LNCaP clone FGC (cell line): ENCODE measurements at regions not wholly inside any gene's neighbourhood (a gene's known extent, or its start where the extent isn't known, plus 50 kb on each side); places are given as distances from the start of the nearest gene placed in this dataset.

ENCODE experiments used
- DNase-seq: peaks from one replicate; pipeline ENCODE4 v3.0.0-alpha.2; 2011; ENCODE audit warnings: low read depth
- H3K4me3 ChIP-seq: 2 replicates; pipeline ENCODE4 v1.5.1; 2011; ENCODE audit warnings: mild to moderate bottlenecking, low read depth, low read length, control low read depth
- CTCF ChIP-seq: IDR thresholded peaks from 2 replicates; pipeline ENCODE4 v1.5.1; 2012; ENCODE audit warnings: mild to moderate bottlenecking; ENCODE audit not compliant: control insufficient read depth, insufficient read depth; ENCODE audit errors: extremely low read depth

DNA sequence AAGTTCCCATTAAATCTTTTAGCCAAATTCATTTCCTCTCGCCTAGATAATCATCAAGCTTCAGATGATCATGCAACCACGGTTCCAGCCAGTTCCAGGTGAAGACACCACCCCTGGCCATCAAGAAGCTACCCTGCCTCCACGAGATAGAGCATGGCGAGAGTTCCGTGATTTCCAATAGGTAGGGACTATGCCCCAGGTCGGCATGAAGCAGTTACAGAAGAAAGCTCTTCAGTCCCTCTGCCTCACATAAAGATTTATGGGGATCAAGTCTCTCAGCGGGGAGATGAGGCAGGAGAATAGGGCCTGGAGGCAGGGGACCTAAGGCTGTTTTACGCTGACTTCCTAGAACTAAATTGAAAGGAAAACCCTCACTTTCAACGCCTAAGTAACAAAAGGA is 183.9 kb downstream of the OR13H1 start:
- H3K4me3 ChIP-seq: no peak overlapping the region
- DNase-seq: no peak
- no peak for TF ChIP-seq CTCF

DNA sequence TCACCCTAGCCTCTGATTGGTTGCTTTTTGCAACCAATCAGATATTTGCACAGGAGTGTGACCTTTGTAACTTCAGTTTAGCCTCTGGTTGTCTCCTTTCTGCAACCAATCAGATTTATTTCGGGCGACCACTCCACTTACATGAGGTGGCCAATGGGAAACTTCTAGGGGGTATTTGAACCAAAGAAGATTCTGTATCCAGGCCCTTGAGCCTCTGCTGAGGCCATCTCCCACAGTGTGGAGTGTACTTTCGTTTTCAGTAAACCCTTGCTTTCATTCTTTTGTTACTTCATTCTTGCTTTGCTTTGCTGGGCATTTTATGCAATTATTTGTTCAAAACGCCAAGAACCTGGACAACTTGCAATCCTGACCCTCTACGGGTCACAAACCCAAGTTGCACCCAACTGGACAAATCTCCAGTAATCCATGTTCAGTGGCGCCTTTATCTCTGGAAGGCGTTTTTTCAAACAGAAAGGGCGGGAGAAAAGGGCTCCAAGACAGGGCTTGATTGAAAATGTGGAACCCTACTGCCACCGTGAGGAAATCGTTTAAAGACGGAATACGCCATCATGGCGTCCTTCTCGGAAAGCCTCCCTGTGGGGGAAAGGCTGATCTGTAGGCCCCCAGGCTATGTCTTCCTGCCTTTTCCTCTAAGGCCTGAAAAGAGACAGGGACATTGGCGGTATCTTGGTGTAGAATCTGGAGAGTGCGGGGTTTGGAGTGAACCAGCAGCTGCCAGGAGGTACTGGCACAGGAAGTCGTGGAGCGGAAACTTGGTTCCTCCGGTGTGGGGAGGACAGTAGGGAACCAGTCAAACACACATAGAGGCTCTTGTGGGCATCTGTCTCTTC is 184.6 kb downstream of the OR13H1 start:
- TF ChIP-seq CTCF: no peak
- no peak overlapping the region for H3K4me3 ChIP-seq
- DNase-seq: no peak

DNA sequence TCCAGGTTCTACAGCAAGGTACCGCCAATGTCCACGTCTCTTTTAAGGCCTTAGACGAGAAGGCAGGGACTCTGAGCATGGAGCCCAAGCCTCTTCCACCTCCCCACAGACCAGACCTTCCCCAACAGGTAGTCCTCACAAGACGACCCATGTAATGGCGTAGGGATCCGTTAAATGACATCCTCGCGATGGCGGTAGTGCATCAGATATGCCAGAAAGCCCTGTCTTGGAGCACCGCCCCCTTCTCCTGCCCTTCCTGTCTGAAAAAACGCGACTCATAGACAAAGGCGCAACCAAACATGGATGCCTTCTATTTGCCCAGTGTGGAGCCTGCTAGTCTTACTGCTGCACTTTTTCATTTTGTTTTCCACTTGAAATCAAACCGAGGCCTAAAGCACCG is 185.4 kb downstream of the OR13H1 start:
- no peak for DNase-seq
- H3K4me3 ChIP-seq: no peak overlapping the region
- TF ChIP-seq CTCF: no peak

DNA sequence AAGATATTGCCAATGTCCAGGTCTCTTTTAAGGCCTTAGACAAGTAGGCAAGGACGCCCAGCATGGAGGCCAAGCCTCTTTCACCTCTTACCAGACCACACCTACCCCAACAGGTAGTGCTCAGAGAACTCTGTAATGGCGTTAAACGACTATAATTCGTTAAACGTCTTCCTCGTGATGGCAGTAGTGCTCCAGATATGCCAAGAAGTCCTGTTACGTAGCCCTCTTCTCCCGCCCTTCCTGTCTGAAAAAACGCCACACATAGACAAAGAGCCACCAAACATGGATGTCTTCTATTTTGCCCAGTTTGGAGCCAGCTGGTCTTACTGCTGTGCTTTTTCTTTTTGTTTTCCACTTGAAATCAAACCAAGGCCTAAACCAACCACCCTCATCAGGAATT is 190.7 kb downstream of the OR13H1 start:
- no peak overlapping the region for H3K4me3 ChIP-seq
- DNase-seq: no peak
- no peak for TF ChIP-seq CTCF

DNA sequence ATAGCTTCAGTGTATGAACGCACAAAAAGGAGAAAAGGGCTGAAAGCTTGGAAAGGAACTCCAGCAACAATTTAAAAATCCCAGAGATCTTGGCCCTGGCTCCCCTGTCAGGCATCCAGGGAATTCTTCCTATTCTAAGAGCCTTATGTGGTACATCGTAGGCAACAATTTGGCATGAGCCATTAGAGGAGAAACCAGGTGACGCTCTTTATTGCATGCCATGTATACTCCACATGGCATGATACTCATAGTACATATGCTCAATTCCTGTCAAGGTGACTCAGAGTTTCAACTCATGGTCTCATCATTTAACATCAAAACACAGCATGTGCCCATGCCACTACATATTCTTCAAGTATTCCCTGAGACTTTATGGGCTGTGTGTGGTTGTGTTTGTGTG is 191.3 kb downstream of the OR13H1 start:
- no peak overlapping the region for H3K4me3 ChIP-seq
- no peak for DNase-seq
- TF ChIP-seq CTCF: no peak

DNA sequence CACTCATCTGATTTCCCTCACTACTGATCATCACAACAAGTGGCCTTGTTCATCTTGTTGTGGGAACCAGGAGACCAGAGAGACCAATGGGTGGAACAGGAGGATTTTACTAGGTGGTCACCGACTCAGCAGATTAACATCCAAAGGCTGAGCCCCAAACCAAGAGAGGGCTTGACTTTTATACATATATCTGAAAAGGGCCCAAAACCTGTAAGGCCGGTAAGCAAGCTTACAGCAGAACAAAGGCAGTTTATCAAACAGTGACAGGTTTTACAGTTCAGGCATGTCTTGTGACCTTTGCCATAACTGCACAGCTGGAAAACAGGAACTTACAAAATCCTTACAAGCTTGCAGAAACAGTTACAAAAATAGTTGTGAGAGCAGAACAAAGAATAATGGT is 195.9 kb downstream of the OR13H1 start:
- no peak for DNase-seq
- TF ChIP-seq CTCF: no peak
- H3K4me3 ChIP-seq: no peak overlapping the region

DNA sequence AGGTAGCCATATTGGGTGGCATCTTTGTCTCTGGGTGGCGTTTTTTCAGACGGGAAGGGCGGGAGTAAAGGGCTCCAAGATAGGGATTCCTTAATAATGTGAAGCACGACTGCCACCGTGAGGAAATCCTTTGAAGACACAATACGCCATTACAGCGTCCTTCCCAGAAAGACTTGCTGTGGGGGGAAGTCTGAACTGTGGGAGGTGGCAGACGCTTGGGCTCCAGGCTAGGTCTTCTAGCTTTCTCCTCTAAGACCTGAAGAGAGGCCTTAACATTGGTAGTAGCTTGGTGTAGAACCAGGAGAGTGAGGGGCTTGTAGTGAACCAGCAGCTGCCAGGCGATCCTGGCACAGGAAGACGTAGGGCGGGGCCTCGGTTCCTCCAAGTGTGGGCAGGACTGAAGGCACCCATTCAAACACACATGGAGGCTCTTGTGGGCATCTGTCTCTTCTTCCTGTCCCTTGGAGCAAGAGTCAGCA is 197.3 kb downstream of the OR13H1 start:
- no peak for TF ChIP-seq CTCF
- DNase-seq: no peak
- H3K4me3 ChIP-seq: no peak overlapping the region
